NT2/D1 (cell line): ENCODE measurements at regions not wholly inside any gene's neighbourhood (a gene's known extent, or its start where the extent isn't known, plus 50 kb on each side); places are given as distances from the start of the nearest gene placed in this dataset.

Experiments used
- SUZ12 ChIP-seq: IDR thresholded peaks from 2 replicates; pipeline ENCODE4 v1.6.1; 2011; ENCODE audit not compliant: insufficient read length, insufficient read depth; ENCODE audit errors: extremely low read depth
- YY1 ChIP-seq: IDR thresholded peaks from 2 replicates; pipeline ENCODE4 v1.6.1; 2011; ENCODE audit not compliant: insufficient read length, insufficient read depth
- ZNF274 ChIP-seq: IDR thresholded peaks from 2 replicates; pipeline ENCODE4 v1.6.1; 2011; ENCODE audit warnings: mild to moderate bottlenecking, low read depth, low read length

GRCh38 chr22:49569286-49570031, 258.2 kb downstream of the BRD1 start:
- TF ChIP-seq ZNF274 (no peak), SUZ12 (no peak), YY1 (no peak)
